ENCODE measurements at regions not wholly inside any gene's neighbourhood (a gene's known extent, or its start where the extent isn't known, plus 50 kb on each side); places are given as distances from the start of the nearest gene placed in this dataset.
"Not testable (repeated sequence)": the region's sequence is repeated elsewhere in the genome, so short reads cannot be mapped to it uniquely, and the experiment has no call there.

DNA sequence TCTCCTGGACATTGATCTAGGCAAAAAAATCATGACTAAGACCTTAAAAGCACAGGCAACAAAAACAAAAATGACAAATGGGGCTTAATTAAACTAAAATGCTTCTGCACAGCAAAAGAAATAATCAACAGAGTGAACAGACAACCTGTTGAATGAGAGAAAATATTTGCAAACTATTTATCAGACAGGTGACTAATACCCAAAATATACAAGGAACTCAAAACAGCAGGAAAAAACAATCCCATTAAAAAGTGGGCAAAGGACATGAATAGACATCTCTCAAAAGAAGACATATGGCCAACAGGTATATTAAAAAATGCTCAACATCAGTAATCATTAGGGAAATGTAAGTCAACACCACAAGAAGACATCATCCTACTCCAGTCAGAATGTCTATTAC, 166.8 kb downstream of the MTERF1 start:
- TF ChIP-seq, protein P1, sequence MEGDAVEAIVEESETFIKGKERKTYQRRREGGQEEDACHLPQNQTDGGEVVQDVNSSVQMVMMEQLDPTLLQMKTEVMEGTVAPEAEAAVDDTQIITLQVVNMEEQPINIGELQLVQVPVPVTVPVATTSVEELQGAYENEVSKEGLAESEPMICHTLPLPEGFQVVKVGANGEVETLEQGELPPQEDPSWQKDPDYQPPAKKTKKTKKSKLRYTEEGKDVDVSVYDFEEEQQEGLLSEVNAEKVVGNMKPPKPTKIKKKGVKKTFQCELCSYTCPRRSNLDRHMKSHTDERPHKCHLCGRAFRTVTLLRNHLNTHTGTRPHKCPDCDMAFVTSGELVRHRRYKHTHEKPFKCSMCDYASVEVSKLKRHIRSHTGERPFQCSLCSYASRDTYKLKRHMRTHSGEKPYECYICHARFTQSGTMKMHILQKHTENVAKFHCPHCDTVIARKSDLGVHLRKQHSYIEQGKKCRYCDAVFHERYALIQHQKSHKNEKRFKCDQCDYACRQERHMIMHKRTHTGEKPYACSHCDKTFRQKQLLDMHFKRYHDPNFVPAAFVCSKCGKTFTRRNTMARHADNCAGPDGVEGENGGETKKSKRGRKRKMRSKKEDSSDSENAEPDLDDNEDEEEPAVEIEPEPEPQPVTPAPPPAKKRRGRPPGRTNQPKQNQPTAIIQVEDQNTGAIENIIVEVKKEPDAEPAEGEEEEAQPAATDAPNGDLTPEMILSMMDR (IDR thresholded peaks at IDR 0.05; ENCODE audit: control insufficient read depth, extremely low read depth, insufficient read depth): no peak
- H3K4me3 ChIP-seq (ENCODE audit: low read depth, low read length): no peak overlapping the region
- no peak for DNase-seq (ENCODE audit: low read depth)

GRCh38 chr7:91717681-91718470, 162.6 kb downstream of the MTERF1 start:
- no peak for DNase-seq (ENCODE audit: low read depth)
- H3K4me3 ChIP-seq (ENCODE audit: low read depth, low read length): no peak overlapping the region
- TF ChIP-seq, protein P1 (IDR thresholded peaks at IDR 0.05; ENCODE audit: control insufficient read depth, extremely low read depth, insufficient read depth): no peak

- TF ChIP-seq, protein P1 (IDR thresholded peaks at IDR 0.05; ENCODE audit: control insufficient read depth, extremely low read depth, insufficient read depth): no peak
- no peak for DNase-seq (ENCODE audit: low read depth)
These were observed 161.5 kb downstream of the MTERF1 start for GRCh38 chr7:91719008-91719407.

GRCh38 chr7:91720260-91720937, 160.1 kb downstream of the MTERF1 start:
- TF ChIP-seq, protein P1 (IDR thresholded peaks at IDR 0.05; ENCODE audit: control insufficient read depth, extremely low read depth, insufficient read depth): no peak

More at GRCh38 chr7:91719008-91719407, 161.5 kb downstream of the MTERF1 start:
- no peak overlapping the region for H3K4me3 ChIP-seq (ENCODE audit: low read depth, low read length)

GRCh38 chr7:91722831-91723230, 157.7 kb downstream of the MTERF1 start:
- TF ChIP-seq, protein P1 (IDR thresholded peaks at IDR 0.05; ENCODE audit: control insufficient read depth, extremely low read depth, insufficient read depth): no peak

More at GRCh38 chr7:91720260-91720937, 160.1 kb downstream of the MTERF1 start:
- DNase-seq (ENCODE audit: low read depth): no peak
- no peak overlapping the region for H3K4me3 ChIP-seq (ENCODE audit: low read depth, low read length)

GRCh38 chr7:91729046-91729445, 151.5 kb downstream of the MTERF1 start:
- DNase-seq (ENCODE audit: low read depth); H3K4me3 ChIP-seq (ENCODE audit: low read depth, low read length): not testable (repeated sequence)

More at GRCh38 chr7:91722831-91723230, 157.7 kb downstream of the MTERF1 start:
- no peak for DNase-seq (ENCODE audit: low read depth)
- no peak overlapping the region for H3K4me3 ChIP-seq (ENCODE audit: low read depth, low read length)

- H3K4me3 ChIP-seq (ENCODE audit: low read depth, low read length): no peak overlapping the region
- DNase-seq (ENCODE audit: low read depth): no peak
- TF ChIP-seq, protein P1 (IDR thresholded peaks at IDR 0.05; ENCODE audit: control insufficient read depth, extremely low read depth, insufficient read depth): no peak
These were observed 148.5 kb downstream of the MTERF1 start for GRCh38 chr7:91731976-91732375.

Measured in LNCaP clone FGC (cell line).